IPS DF 6.9 (cell line): ENCODE measurements at regions not wholly inside any gene's neighbourhood (a gene's known extent, or its start where the extent isn't known, plus 50 kb on each side); places are given as distances from the start of the nearest gene placed in this dataset.
"Not testable (repeated sequence)": the region's sequence is repeated elsewhere in the genome, so short reads cannot be mapped to it uniquely, and the experiment has no call there.

Source experiments
- DNase-seq: peaks from one replicate; pipeline ENCODE4 v3.0.0-alpha.2; 2013; ENCODE audit warnings: low read depth, low spot score
- H3K27ac ChIP-seq: one replicate; pipeline ENCODE4 v1.5.1; 2013; ENCODE audit warnings: low read length, control low read depth
- H3K27me3 ChIP-seq: 2 replicates; pipeline ENCODE4 v1.6.1; 2013; ENCODE audit warnings: mild to moderate bottlenecking, low read length; ENCODE audit not compliant: control insufficient read depth, insufficient read depth
- H3K36me3 ChIP-seq: 2 replicates; pipeline ENCODE4 v1.6.1; 2013; ENCODE audit warnings: low read length; ENCODE audit not compliant: control insufficient read depth, insufficient read depth
- H3K4me1 ChIP-seq: 2 replicates; pipeline ENCODE4 v1.6.1; 2013; ENCODE audit warnings: low read length; ENCODE audit not compliant: control insufficient read depth, insufficient read depth
- H3K4me3 ChIP-seq: 2 replicates; pipeline ENCODE4 v1.5.1; 2013; ENCODE audit warnings: mild to moderate bottlenecking, low read length
- H3K9me3 ChIP-seq: 2 replicates; pipeline ENCODE4 v1.6.1; 2013; ENCODE audit warnings: low read length, inconsistent platforms; ENCODE audit not compliant: control insufficient read depth, insufficient read depth
- WGBS: extraction: QIAGEN DNeasy Blood & Tissue Kit; methylation state at CpG from one replicate; pipeline ENCODE4 v1.1.7; 2013; ENCODE audit warnings: mixed read lengths, missing lambda C conversion rate; ENCODE audit not compliant: insufficient read length, insufficient coverage; 5-methylcytosine and 5-hydroxymethylcytosine counted together

- H3K36me3 ChIP-seq: no peaks in the 10 kb centered on the region
- no peak overlapping the region for H3K27ac ChIP-seq
- no peak for DNase-seq
- no CpG with 5 or more reads among the region's 4 CpGs for WGBS
- no peaks in the 10 kb centered on the region for H3K27me3 ChIP-seq
- no peaks in the 10 kb centered on the region for H3K4me1 ChIP-seq
- no peak overlapping the region for H3K4me3 ChIP-seq
- H3K9me3 ChIP-seq: no peaks in the 10 kb centered on the region
These were observed 305.8 kb upstream of the KCND2 start for GRCh38 chr7:119967221-119967620.

- WGBS: no CpG with 5 or more reads among the region's 3 CpGs
- not testable (repeated sequence) for DNase-seq, H3K9me3 ChIP-seq, H3K36me3 ChIP-seq, H3K27ac ChIP-seq, H3K4me1 ChIP-seq, H3K4me3 ChIP-seq, H3K27me3 ChIP-seq
These were observed 304.6 kb upstream of the KCND2 start for GRCh38 chr7:119968411-119968810.

GRCh38 chr7:119969054-119969453 is 303.9 kb upstream of the KCND2 start:
- H3K27ac ChIP-seq: no peak overlapping the region
- no CpG with 5 or more reads among the region's 1 CpG for WGBS
- no peak overlapping the region for H3K4me3 ChIP-seq
- DNase-seq: no peak
- H3K27me3 ChIP-seq: no peaks in the 10 kb centered on the region
- H3K36me3 ChIP-seq: no peaks in the 10 kb centered on the region
- H3K4me1 ChIP-seq: no peaks in the 10 kb centered on the region
- H3K9me3 ChIP-seq: no peaks in the 10 kb centered on the region

GRCh38 chr7:119969763-119970162 is 303.2 kb upstream of the KCND2 start:
- Histone ChIP-seq H3K27ac (no peak overlapping the region), H3K4me3 (no peak overlapping the region), H3K27me3 (no peaks in the 10 kb centered on the region), H3K36me3 (no peaks in the 10 kb centered on the region), H3K9me3 (no peaks in the 10 kb centered on the region), H3K4me1 (no peaks in the 10 kb centered on the region)
- no CpG with 5 or more reads among the region's 2 CpGs for WGBS
- no peak for DNase-seq

GRCh38 chr7:119974972-119975371 is 298.0 kb upstream of the KCND2 start:
- Histone ChIP-seq H3K9me3 (no peaks in the 10 kb centered on the region), H3K4me1 (no peaks in the 10 kb centered on the region), H3K27me3 (no peaks in the 10 kb centered on the region), H3K36me3 (no peaks in the 10 kb centered on the region), H3K4me3 (no peak overlapping the region), H3K27ac (no peak overlapping the region)
- no peak for DNase-seq
- WGBS: no CpG with 5 or more reads among the region's 1 CpG

GRCh38 chr7:119982884-119983283 is 290.1 kb upstream of the KCND2 start:
- H3K27me3 ChIP-seq: no peaks in the 10 kb centered on the region
- H3K4me3 ChIP-seq: no peak overlapping the region
- no peaks in the 10 kb centered on the region for H3K4me1 ChIP-seq
- no peak overlapping the region for H3K27ac ChIP-seq
- no peaks in the 10 kb centered on the region for H3K9me3 ChIP-seq
- H3K36me3 ChIP-seq: no peaks in the 10 kb centered on the region
- no peak for DNase-seq
- no CpG with 5 or more reads among the region's 4 CpGs for WGBS

- no peak overlapping the region for H3K27ac ChIP-seq
- no peaks in the 10 kb centered on the region for H3K4me1 ChIP-seq
- no peak overlapping the region for H3K4me3 ChIP-seq
- no peaks in the 10 kb centered on the region for H3K36me3 ChIP-seq
- no peak for DNase-seq
- no CpG with 5 or more reads among the region's 5 CpGs for WGBS
- no peaks in the 10 kb centered on the region for H3K27me3 ChIP-seq
- H3K9me3 ChIP-seq: no peaks in the 10 kb centered on the region
These were observed 289.5 kb upstream of the KCND2 start for GRCh38 chr7:119983468-119983867.

- Histone ChIP-seq H3K27ac (no peak overlapping the region), H3K4me1 (no peaks in the 10 kb centered on the region), H3K9me3 (no peaks in the 10 kb centered on the region), H3K4me3 (no peak overlapping the region), H3K36me3 (no peaks in the 10 kb centered on the region), H3K27me3 (no peaks in the 10 kb centered on the region)
- DNase-seq: no peak
- WGBS: no CpG with 5 or more reads among the region's 3 CpGs
These were observed 288.7 kb upstream of the KCND2 start for GRCh38 chr7:119984247-119984646.

- H3K27ac ChIP-seq: no peak overlapping the region
- no peaks in the 10 kb centered on the region for H3K27me3 ChIP-seq
- H3K4me1 ChIP-seq: no peaks in the 10 kb centered on the region
- H3K4me3 ChIP-seq: no peak overlapping the region
- no CpG with 5 or more reads among the region's 1 CpG for WGBS
- no peak for DNase-seq
- H3K36me3 ChIP-seq: no peaks in the 10 kb centered on the region
- H3K9me3 ChIP-seq: no peaks in the 10 kb centered on the region
These were observed 284.6 kb upstream of the KCND2 start for GRCh38 chr7:119988401-119988800.

- no peak overlapping the region for H3K27ac ChIP-seq
- DNase-seq: no peak
- no peaks in the 10 kb centered on the region for H3K9me3 ChIP-seq
- no peaks in the 10 kb centered on the region for H3K27me3 ChIP-seq
- H3K36me3 ChIP-seq: no peaks in the 10 kb centered on the region
- WGBS: no CpG with 5 or more reads among the region's 3 CpGs
- H3K4me3 ChIP-seq: no peak overlapping the region
- H3K4me1 ChIP-seq: no peaks in the 10 kb centered on the region
These were observed 278.0 kb upstream of the KCND2 start for GRCh38 chr7:119994928-119995327.

- no peaks in the 10 kb centered on the region for H3K4me1 ChIP-seq
- H3K27me3 ChIP-seq: no peaks in the 10 kb centered on the region
- no peak overlapping the region for H3K27ac ChIP-seq
- no peaks in the 10 kb centered on the region for H3K9me3 ChIP-seq
- H3K36me3 ChIP-seq: no peaks in the 10 kb centered on the region
- no CpG with 5 or more reads among the region's 3 CpGs for WGBS
- no peak overlapping the region for H3K4me3 ChIP-seq
- no peak for DNase-seq
These were observed 276.3 kb upstream of the KCND2 start for GRCh38 chr7:119996634-119997033.
